Stimulated activated CD4-positive, alpha-beta T cell treated with anti-CD3 and anti-CD28 coated beads, Interleukin-4, amount 100 ng/mL, for 48 hours (primary cell): ENCODE measurements at regions not wholly inside any gene's neighbourhood (a gene's known extent, or its start where the extent isn't known, plus 50 kb on each side); places are given as distances from the start of the nearest gene placed in this dataset.

Experiments used
- DNase-seq, 2 donors: peaks; one replicate each; pipeline ENCODE4 v3.0.0-alpha.2; 2020; ENCODE audit warnings: low read depth in 2 of 2

DNA sequence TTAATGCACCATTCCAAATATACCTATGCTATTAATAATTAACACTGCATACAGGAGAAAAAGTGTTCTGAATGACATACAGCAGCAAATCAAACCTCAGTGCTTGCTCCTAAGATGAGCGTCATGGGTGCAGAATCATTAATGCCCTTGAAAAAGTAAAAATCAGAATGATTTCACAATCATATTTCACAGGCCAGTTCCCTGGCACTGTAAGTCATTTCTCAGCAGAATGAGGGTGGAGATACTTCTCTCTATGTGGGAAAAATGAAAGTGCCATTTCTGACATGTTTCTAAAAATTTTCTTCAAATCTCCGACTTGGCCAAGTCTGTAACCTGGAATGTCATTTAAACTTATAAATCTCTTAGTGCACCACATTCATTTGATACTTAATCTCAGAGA is 549.8 kb upstream of the AGTR1 start:
- no peak for DNase-seq

DNA sequence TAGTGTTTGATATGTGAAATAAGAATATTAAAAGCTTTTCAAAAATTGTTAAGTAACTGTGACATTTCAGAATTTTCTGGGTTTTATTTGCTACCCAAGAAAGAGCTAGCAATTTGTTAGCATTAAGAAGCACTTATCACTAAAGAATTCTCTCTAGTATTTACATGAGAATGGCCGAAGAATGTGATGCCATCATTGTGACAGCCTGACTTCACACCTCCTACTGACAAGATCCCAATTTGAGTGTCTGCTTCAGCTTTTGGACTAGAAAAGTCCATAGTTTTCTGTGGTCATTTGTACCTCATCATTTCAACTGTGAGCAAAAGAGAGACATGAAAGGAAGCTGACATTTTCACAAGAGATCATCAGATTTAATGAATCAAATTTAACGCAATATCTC is 548.1 kb upstream of the AGTR1 start:
- no peak for DNase-seq

DNA sequence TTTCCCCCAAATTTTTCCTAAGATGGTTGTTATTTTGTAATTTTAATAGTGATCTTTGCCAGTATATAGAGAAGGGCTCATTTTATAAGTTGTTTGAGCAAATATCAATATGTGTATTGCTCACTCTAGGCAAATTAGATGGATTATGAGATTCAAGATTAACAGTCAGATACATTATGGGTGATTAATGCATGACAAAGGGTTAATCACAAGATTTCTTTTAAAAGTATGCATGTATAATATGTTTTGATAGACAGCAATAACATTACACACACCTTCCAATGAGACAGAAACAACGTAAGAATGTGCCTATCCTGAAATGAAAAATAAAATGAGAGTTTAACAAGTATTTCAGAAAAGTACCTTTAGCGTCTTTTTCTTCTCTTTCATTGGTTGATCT is 547.6 kb upstream of the AGTR1 start:
- DNase-seq, result no peak

DNA sequence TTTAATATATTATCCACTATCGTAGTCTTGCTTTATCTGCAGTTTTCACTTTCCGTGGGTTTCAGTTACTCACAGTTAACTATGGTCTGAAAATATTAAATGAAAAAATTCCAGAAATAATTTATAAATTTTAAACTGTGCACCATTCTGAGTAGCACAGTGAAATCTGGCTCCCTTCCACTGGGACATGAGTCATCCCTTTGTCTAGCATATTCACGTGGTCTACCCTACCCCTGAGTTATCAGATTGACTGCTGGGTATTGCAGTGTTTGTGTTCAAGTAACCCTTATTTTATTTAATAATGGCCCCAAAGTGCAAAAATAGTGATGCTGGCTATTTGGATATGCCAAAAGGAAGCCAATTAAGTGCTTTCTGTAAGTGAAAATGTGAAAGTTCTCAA is 539.5 kb upstream of the AGTR1 start:
- DNase-seq, result no peak

DNA sequence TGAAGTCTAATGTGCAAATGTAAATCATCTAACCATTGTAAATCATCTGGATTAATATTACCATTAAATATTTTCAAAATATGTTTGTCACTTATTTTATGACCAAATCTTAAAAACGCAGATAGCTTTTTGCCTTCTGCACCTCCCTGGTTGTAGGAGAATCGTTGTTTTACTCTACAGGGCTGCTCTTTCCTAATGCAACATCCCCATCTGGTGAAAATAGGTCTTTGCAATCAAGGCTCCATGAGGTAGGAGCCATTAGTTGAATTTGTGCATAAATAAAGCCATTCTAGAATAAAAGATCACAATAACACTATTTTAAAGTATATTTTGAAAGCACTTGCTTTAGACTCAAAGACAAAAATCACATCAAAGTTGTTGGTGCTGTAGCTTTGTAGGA is 535.6 kb upstream of the AGTR1 start:
- DNase-seq, result no peak

DNA sequence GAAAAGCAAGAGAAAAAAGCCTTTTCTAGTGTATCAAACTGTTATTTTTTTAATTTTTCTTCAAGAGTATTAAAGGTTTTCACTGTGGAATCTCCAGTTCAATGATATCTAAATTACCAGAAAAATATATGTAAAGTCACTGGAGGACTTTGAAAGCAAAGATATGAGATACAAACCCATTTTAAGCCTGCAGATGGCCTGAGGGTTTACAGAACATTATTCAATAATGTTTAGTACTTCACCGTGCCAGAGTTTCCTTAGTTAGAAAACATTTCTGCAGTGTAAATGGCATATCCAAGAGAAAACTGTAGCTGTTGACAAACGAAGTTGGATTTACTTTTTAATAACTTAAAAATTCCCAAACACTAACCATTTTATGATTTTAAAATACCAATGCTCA is 529.4 kb upstream of the AGTR1 start:
- no peak for DNase-seq

DNA sequence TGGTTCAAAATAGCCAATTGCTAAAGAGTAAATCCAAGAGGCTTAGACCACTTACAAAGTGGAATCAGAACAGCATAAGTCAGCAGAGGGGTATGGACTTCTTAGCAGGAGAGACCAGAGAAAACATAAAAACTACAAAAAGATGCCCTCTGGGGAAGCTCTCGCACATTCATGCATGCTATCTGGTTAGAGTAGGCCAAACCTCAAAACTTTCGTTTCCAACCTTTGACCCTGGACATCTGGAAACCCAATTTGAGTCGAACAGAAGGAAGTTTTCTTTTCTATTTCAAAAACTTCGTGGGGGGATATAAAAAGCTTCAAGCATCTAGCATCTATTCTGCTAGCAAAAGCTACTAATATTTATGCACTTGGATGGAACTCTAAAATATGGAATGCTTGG is 523.9 kb upstream of the AGTR1 start:
- no peak for DNase-seq

DNA sequence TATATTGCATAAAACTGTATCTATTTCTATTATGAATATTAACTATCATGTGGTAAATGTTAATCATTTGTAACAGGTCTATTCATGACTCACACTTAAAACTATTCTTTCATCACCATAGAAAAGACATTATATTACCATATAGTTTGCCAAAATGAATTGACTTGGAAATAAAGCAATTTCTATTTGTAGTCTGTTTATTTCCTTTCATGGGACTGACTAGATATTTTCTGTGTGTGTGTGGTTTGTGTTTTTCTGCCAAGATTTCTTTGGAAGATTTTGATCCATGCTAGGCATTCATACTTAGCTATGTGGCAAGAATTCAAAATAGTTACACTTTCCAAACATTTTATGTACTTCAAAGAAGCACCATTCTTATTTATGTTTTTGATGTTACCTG is 522.5 kb upstream of the AGTR1 start:
- DNase-seq, result no peak

DNA sequence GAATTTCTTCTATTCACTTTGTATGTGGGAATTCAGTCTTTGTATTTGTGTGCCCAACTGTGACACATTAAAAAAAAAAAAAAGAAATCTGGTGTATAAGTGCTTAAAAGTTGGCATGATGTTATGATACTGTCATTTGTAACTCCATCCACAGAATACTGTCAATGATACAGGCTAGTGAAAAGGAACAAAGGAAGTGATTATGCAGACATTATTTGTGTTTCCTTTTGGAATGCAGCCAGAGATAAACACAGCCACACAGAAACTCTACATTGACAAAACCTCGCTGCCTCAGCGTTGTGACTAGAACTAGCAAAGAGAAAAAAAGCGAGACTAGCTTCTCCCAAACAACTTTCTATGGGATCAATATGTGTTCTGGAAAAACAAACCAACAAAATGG is 519.2 kb upstream of the AGTR1 start:
- DNase-seq, result no peak

DNA sequence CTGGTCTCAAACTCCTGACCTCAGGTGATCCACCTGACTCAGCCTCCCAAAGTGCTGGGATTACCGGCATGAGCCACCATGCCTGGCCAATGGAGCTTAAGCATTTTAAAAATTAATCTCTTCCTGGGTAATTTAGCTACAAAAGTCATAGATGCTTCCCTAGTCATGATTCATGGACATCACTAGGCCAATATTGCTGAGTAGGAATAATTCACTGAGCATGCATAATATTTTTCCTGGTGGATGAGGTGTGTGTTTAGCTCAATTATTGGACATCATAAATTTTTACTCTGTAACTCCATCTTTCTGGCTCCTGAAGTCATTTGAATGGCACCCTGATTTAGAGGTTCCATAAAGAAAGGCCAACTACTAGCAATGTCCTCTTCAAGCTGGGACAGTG is 512.9 kb upstream of the AGTR1 start:
- no peak for DNase-seq

DNA sequence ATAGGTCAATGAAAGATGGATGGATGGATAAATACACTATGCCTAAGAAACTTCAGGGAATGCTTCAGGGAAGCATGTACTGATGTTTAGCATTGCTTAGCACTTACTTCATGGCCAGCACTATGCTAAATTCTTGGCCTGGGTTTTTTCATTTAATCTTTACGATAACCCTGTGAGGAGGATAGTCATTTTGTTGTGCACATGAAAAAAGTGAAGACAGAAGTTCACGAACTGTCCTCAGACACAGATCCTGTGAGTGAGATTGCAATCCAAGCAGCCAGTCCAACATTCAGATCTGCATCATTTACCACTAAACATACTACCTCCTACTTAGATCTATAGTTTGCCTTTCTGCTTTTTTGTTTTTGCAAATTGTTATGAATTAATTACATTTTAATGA is 510.8 kb upstream of the AGTR1 start:
- DNase-seq, result no peak

DNA sequence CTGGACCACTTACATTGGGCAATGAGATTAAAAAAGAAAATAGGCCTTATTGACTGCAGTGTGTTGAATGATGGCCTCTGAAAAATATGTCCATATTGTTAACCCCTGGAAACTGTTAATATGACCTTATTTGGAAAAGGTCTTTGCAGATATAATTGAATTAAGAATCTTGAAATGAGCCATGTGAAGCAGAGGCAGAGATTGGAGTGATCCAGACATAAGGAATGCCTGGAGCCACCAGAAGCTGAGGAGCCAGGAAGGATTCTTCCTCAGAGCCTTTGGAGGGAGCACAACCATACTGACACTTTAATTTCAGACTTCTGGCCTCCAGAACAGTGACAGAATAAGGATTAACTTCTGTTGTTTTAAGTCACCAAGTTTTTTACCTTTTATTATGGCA is 510.4 kb upstream of the AGTR1 start:
- no peak for DNase-seq

DNA sequence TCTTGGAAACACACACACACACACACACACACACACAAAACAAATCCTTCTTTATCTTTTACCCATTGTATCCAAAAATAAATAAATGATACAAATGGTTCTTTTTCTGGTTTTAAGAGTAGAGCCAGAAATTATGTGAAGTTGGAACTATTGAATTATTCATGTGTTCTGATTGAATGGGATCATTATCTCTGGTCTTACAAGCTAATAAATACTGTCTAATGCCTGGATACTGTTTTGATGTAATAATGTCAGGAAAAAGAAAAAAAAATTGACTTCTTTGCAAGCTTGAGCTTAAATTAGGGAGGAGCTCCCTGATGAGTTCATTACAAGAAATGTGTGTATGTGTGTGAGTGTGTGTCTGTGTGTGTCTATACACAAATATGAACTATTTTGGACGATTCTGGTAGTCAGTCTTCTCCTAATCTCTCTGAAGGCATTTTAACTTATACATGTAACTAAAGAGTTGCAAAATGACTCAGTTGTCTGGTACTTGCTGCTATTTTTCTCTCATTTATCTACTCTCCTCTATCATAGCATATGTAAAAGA is 507.2 kb upstream of the AGTR1 start:
- no peak for DNase-seq

DNA sequence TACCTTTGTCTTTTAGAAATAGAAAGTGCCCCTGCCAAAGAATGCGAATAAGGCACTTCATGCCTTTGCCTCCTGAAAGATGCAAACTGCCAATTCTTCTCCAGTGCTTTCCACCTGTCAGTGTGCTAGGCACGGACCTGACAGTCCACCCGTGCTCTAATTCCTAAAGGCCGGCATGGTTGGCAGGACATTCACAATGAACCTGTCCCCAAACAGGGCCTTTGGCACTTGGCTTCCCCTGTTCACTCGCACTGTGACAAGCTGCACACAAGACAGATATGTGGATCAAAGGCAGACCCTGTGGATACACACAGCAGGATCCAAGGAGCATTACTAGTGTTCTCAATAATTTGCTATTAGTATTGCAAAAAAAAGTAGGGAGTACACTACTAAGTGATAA is 505.7 kb upstream of the AGTR1 start:
- no peak for DNase-seq

DNA sequence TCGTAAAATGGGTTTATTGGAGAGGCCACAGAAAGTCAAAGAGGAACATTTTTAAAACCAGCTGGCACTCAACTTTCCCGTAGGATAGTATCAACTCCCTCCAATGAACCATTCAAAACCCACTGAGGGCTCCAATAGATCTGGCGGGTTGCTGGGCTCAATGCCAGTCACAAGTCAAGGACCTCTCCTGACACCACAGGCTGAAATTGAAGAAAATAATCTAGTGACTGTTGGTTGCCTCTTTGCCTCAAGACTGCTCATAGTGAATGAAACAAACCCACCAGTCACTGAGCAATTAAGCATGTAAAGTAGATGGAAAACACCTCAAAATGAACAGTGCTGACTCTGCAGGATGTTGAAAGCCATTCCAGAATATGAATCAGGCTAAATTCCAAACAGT is 500.6 kb upstream of the AGTR1 start:
- no peak for DNase-seq

DNA sequence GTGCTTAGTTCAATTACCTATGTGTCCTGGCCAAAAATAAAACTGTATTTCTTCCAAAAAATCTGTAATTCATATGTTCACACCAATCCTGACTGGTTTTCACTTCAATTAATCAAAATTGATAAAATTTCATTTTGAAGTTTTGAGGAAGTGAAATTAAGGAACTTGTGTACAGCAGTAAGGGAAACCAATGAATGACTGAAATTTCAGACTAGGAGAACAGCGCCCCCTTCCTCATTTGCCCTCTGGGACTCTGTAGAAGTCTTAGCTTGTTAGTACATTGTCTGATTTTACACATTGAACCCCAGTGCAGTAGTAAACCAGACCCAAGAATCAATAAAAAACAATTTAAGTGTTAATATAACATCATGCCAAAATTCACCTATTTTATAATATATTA is 495.3 kb upstream of the AGTR1 start:
- DNase-seq, result no peak

DNA sequence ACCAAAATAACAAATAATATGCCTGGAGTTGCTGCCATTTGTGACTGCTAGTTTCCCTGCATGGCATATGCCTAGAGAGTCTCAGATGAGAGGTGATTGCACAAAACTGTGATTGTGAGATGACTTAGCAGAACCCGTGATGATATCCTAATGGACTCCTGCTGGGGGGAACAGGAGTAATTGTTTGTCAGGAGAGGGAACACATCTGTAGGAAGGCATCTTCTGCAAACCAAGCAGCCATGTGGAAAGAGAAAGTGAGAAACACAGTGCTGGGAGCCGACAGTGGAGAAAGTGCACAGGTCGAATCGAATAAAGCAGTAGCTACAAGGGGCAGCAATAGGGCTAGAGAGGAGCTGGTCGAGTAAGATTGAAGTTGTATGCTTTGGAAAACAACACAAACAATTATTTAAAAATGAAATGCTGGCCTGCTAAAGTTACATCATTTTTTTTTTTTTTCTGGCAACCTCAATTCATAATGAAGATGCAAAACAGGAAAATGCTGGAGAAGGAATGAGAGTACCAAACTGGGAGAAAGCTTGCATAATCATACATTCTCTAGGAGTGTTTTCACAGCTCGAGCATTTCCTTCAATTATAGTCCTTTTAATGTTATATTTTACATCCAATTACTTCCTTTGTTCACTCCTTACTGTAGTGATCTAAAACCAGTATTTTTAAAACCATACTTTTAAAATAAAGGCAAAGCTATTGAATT is 494.2 kb upstream of the AGTR1 start:
- DNase-seq, result no peak

DNA sequence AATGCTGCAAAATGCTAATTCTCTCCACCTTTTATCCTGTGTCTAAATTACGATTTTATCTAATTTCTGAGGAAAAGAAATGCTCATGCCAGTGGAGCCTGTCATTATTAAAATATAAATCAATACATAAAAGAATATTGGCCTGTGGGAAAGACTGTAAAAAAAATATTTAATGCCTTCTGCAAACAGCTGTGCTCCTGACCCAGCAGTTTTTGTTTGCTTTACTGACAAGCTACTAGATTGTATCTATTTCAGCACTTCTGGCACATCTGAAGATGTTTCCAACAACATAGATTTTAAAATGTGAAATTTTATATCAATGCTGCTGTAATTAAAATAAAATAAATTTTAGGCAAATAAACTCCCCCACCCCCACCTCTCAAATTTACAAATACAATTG is 493.6 kb upstream of the AGTR1 start:
- no peak for DNase-seq

DNA sequence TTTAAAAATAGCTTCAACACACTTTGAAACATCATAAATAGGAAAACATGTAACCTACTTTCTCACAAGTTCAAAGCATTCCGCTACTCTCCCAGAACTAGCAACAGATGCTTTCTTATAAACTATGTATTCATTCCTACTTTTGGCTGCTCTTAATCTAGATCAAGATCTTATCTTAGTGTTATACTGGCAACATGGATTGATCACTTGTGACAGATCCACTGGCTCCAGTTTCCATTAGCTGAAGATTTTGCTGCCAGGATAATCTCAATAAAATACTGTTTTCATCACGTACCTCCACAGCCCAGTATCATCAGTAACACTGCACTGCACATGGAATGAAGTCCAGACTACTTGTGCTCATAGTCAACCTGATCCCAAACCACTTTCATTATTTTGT is 491.7 kb upstream of the AGTR1 start:
- no peak for DNase-seq

DNA sequence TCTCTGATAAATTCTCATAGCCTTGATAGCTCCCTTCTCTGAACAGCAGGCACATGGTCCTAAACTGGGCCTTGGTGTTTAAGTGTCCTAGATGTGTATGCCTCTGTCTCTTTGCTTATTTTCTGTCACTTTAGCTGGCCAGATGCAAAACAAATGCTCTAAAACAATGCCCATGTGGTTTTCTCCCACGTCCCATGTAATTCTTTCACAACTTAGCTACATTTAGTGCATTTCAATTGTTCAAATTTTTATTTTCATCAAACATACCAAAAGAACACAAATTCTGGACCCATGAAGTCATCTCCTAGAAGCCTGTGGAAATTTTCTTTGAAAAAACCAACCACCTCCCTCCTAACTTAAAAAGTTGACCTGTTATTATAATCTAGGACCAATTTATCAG is 491.3 kb upstream of the AGTR1 start:
- DNase-seq, result no peak

DNA sequence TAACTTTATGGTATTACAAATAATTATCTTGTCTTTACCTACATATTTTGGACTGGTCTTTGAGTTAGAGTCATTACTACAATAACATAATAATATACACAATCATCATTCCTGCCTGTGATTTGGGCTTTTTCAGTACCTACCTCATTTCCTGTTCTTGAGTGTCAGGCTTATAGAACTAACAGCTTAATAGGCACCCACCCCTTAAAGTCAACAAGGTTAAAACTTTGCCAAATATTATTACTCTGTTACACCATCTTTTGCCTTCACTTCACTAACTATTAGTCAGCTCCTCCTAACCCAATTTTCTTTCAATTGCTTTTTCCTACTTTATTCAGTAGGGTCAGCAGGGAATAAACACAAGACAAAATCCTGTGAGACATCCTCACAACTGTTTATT is 488.7 kb upstream of the AGTR1 start:
- no peak for DNase-seq

DNA sequence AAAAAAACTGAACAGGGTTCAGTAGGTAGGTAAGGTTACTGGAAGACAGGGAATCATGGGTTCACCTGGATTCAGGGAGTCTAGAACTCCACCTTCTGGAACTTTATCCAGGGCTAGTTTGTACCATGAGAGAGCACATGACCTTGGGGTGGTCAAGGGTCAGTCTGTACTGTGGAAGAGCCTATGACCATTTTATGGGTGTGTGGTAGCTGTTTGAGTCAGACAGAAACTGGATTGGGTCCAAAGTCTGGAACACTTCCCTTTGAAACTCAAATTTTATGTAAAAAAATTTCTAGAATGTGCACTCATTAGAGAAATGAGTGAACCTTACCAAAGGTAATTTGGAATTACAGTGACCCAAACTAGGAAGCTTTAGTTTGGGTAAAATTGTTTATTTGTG is 486.0 kb upstream of the AGTR1 start:
- DNase-seq, result no peak

DNA sequence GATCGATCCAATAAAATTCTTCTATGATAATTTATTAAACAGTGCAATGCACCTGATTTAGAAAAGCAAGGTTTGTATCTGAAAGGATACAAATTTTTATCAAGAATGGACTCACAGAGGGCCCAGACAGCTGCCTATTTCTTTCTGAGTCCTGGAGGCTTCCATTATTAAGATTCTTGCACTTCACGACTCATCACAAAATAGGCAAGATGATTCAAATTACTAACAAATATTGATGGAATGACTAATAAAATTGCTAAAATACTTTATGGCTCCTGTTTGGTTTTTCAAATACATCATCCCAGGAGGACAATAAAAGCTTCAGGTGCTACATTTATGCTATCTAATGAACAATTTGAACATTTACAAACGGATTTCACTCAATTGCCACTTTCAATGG is 483.0 kb upstream of the AGTR1 start:
- DNase-seq, result no peak

DNA sequence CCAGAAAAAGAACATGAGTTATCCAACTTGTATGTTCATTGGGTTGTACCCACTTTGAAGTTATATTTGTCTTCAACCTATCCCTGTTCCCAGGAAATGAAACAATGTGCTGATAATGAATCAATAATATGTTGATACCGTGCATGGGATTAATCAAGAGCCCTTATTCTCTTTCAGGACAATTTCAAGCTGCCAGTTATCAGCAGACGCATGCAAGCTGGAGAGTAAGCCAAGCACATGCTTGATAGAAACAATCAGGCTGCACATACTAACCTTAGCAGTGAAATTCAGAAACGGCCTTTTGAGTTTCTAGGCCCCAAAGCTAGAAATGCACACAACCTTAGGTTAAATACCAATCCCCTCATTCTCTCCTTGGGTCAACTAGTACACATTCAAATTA is 480.4 kb upstream of the AGTR1 start:
- no peak for DNase-seq
